CD8-positive, alpha-beta memory T cell (primary cell): ENCODE measurements at regions not wholly inside any gene's neighbourhood (a gene's known extent, or its start where the extent isn't known, plus 50 kb on each side); places are given as distances from the start of the nearest gene placed in this dataset.

Experiments
- CTCF ChIA-PET: fragments of 350-600 bp; sonication (Branson Sonifier 250); formaldehyde crosslinking; loops from one replicate; lab custom pipeline; 2021; ENCODE audit warnings: antibody characterized with exemption; lab: Charles Lee
- POLR2A ChIA-PET: fragments of 350-600 bp; sonication (Branson Sonifier 250); formaldehyde crosslinking; loops from one replicate; lab custom pipeline; 2021; ENCODE audit warnings: antibody characterized with exemption; lab: Charles Lee
- DNase-seq, 5 donors: peaks; one replicate each; pipeline versions ENCODE4 v3.0.0 to v3.0.0-alpha.2; 2020 to 2022; ENCODE audit warnings: mixed read lengths in 1 of 5
- H3K27ac ChIP-seq: one replicate; pipeline ENCODE4 v1.7.0; 2013; ENCODE audit warnings: low read depth, mild to moderate bottlenecking, low read length, moderate library complexity
- H3K27me3 ChIP-seq: 2 replicates; pipeline ENCODE4 v1.7.0; 2013; ENCODE audit warnings: low read length, mild to moderate bottlenecking; ENCODE audit not compliant: insufficient read depth, poor library complexity, severe bottlenecking
- H3K36me3 ChIP-seq: 2 replicates; pipeline ENCODE4 v1.7.0; 2013; ENCODE audit warnings: mild to moderate bottlenecking, low read length, moderate library complexity; ENCODE audit not compliant: insufficient read depth
- H3K4me1 ChIP-seq: 2 replicates; pipeline ENCODE4 v1.7.0; 2013; ENCODE audit warnings: mild to moderate bottlenecking, low read length, moderate library complexity; ENCODE audit not compliant: insufficient read depth
- H3K4me3 ChIP-seq: 2 replicates; pipeline ENCODE4 v1.7.0; 2013; ENCODE audit warnings: mild to moderate bottlenecking, low read length
- H3K9me3 ChIP-seq: 2 replicates; pipeline ENCODE4 v1.7.0; 2013; ENCODE audit warnings: mild to moderate bottlenecking, low read length
- H3K27ac Mint-ChIP-seq, 8 donors: one replicate each; pipeline ENCODE4 v1.8.0; 2020 to 2021; ENCODE audit warnings: mixed read lengths in 8 of 8, mild to moderate bottlenecking in 6 of 8, inconsistent platforms in 3 of 8, moderate library complexity in 3 of 8
- H3K27me3 Mint-ChIP-seq, 2 donors: one replicate each; pipeline ENCODE4 v1.8.0; 2020 to 2021; ENCODE audit warnings: mixed read lengths in 2 of 2, mild to moderate bottlenecking in 1 of 2, moderate library complexity in 1 of 2
- H3K36me3 Mint-ChIP-seq, 3 donors: one replicate each; pipeline ENCODE4 v1.8.0; 2020 to 2021; ENCODE audit warnings: mixed read lengths in 3 of 3, inconsistent platforms in 1 of 3, mild to moderate bottlenecking in 1 of 3
- H3K4me1 Mint-ChIP-seq, 3 donors: one replicate each; pipeline ENCODE4 v1.8.0; 2020 to 2021; ENCODE audit warnings: mixed read lengths in 3 of 3, inconsistent platforms in 1 of 3, mild to moderate bottlenecking in 1 of 3
- H3K4me3 Mint-ChIP-seq, 7 donors: one replicate each; pipeline ENCODE4 v1.8.0; 2020 to 2021; ENCODE audit warnings: mixed read lengths in 7 of 7, mild to moderate bottlenecking in 6 of 7, moderate library complexity in 4 of 7, inconsistent platforms in 2 of 7
- H3K9me3 Mint-ChIP-seq, 5 donors: one replicate each; pipeline ENCODE4 v1.8.0; 2020 to 2022; ENCODE audit warnings: mixed read lengths in 5 of 5, mild to moderate bottlenecking in 3 of 5, moderate library complexity in 2 of 5, inconsistent platforms in 1 of 5

GRCh38 chr14:62168564-62169155 is 406.4 kb downstream of the SNAPC1 start:
- POLR2A ChIA-PET = no interaction called here
- no peak overlapping the region for H3K4me3 Mint-ChIP-seq
- no peak overlapping the region for H3K27ac Mint-ChIP-seq
- no peak overlapping the region for H3K4me3 ChIP-seq
- no peaks in the 10 kb centered on the region for H3K36me3 Mint-ChIP-seq
- H3K9me3 ChIP-seq = no peaks in the 10 kb centered on the region
- peaks cover 7 to 37% of the 10 kb centered on the region in 2 donors for H3K27me3 Mint-ChIP-seq
- H3K36me3 ChIP-seq = no peaks in the 10 kb centered on the region
- DNase-seq = no peak
- H3K9me3 Mint-ChIP-seq = no peaks in the 10 kb centered on the region
- H3K4me1 Mint-ChIP-seq = no peaks in the 10 kb centered on the region
- no peaks in the 10 kb centered on the region for H3K27me3 ChIP-seq
- no peak overlapping the region for H3K27ac ChIP-seq
- CTCF ChIA-PET = no interaction called here
- H3K4me1 ChIP-seq = no peaks in the 10 kb centered on the region

GRCh38 chr14:62179367-62180018 is 417.3 kb downstream of the SNAPC1 start:
- CTCF ChIA-PET = no interaction called here
- peak in 1 of 5 donors; percentile 0 for DNase-seq

GRCh38 chr14:62181591-62181990 is 419.4 kb downstream of the SNAPC1 start:
- CTCF ChIA-PET = no interaction called here
- Mint-ChIP-seq H3K4me1 (peaks cover 0 to 3% (median 0%) of the 10 kb centered on the region in 3 donors), H3K27me3 (peaks cover 2 to 21% of the 10 kb centered on the region in 2 donors), H3K36me3 (no peaks in the 10 kb centered on the region), H3K4me3 (no peak overlapping the region), H3K9me3 (peaks cover 0 to 2% (median 0%) of the 10 kb centered on the region in 5 donors), H3K27ac (no peak overlapping the region)
- Histone ChIP-seq H3K4me3 (no peak overlapping the region), H3K9me3 (no peaks in the 10 kb centered on the region), H3K27me3 (no peaks in the 10 kb centered on the region), H3K4me1 (no peaks in the 10 kb centered on the region), H3K27ac (no peak overlapping the region), H3K36me3 (no peaks in the 10 kb centered on the region)
- no peak for DNase-seq
- POLR2A ChIA-PET = no interaction called here

More at GRCh38 chr14:62179367-62180018, 417.3 kb downstream of the SNAPC1 start:
- Histone ChIP-seq H3K4me3 (no peak overlapping the region), H3K9me3 (no peaks in the 10 kb centered on the region), H3K36me3 (no peaks in the 10 kb centered on the region), H3K27me3 (no peaks in the 10 kb centered on the region), H3K27ac (no peak overlapping the region), H3K4me1 (no peaks in the 10 kb centered on the region)
- Mint-ChIP-seq H3K9me3 (peaks cover 0 to 5% (median 2%) of the 10 kb centered on the region in 5 donors), H3K4me3 (no peak overlapping the region), H3K27me3 (peaks cover 2 to 24% of the 10 kb centered on the region in 2 donors), H3K27ac (no peak overlapping the region), H3K4me1 (peaks cover 0 to 3% (median 0%) of the 10 kb centered on the region in 3 donors), H3K36me3 (no peaks in the 10 kb centered on the region)
- POLR2A ChIA-PET = no interaction called here

GRCh38 chr14:62185078-62185477 is 422.9 kb downstream of the SNAPC1 start:
- Mint-ChIP-seq H3K27ac (no peak overlapping the region), H3K4me3 (no peak overlapping the region), H3K27me3 (peaks cover 0 to 26% of the 10 kb centered on the region in 2 donors), H3K9me3 (no peaks in the 10 kb centered on the region), H3K4me1 (no peaks in the 10 kb centered on the region), H3K36me3 (no peaks in the 10 kb centered on the region)
- Histone ChIP-seq H3K9me3 (no peaks in the 10 kb centered on the region), H3K4me1 (no peaks in the 10 kb centered on the region), H3K27me3 (no peaks in the 10 kb centered on the region), H3K27ac (no peak overlapping the region), H3K36me3 (no peaks in the 10 kb centered on the region), H3K4me3 (no peak overlapping the region)
- POLR2A ChIA-PET = no interaction called here
- CTCF ChIA-PET = no interaction called here
- no peak for DNase-seq

GRCh38 chr14:62187265-62187664 is 425.0 kb downstream of the SNAPC1 start:
- Histone ChIP-seq H3K9me3 (no peaks in the 10 kb centered on the region), H3K4me1 (no peaks in the 10 kb centered on the region), H3K4me3 (no peak overlapping the region), H3K27ac (no peak overlapping the region), H3K36me3 (no peaks in the 10 kb centered on the region), H3K27me3 (no peaks in the 10 kb centered on the region)
- no peaks in the 10 kb centered on the region for H3K9me3 Mint-ChIP-seq
- POLR2A ChIA-PET = no interaction called here
- H3K27ac Mint-ChIP-seq = no peak overlapping the region
- DNase-seq = no peak
- H3K27me3 Mint-ChIP-seq = peaks cover 3 to 37% of the 10 kb centered on the region in 2 donors
- CTCF ChIA-PET = no interaction called here
- H3K4me3 Mint-ChIP-seq = no peak overlapping the region
- H3K4me1 Mint-ChIP-seq = no peaks in the 10 kb centered on the region
- no peaks in the 10 kb centered on the region for H3K36me3 Mint-ChIP-seq

GRCh38 chr14:62189698-62190097 is 427.5 kb downstream of the SNAPC1 start:
- no peak for DNase-seq
- Histone ChIP-seq H3K4me1 (no peaks in the 10 kb centered on the region), H3K36me3 (no peaks in the 10 kb centered on the region), H3K4me3 (no peak overlapping the region), H3K9me3 (no peaks in the 10 kb centered on the region), H3K27ac (no peak overlapping the region), H3K27me3 (no peaks in the 10 kb centered on the region)
- Mint-ChIP-seq H3K4me1 (no peaks in the 10 kb centered on the region), H3K4me3 (no peak overlapping the region), H3K9me3 (peaks cover 0 to 7% (median 3%) of the 10 kb centered on the region in 5 donors), H3K36me3 (no peaks in the 10 kb centered on the region), H3K27me3 (peaks cover 3 to 39% of the 10 kb centered on the region in 2 donors), H3K27ac (no peak overlapping the region)
- ChIA-PET CTCF (no interaction called here), POLR2A (no interaction called here)

GRCh38 chr14:62206456-62206855 is 444.2 kb downstream of the SNAPC1 start:
- DNase-seq = no peak
- no peak overlapping the region for H3K27ac Mint-ChIP-seq
- no peak overlapping the region for H3K27ac ChIP-seq
- peaks cover 0 to 16% (median 11%) of the 10 kb centered on the region in 5 donors for H3K9me3 Mint-ChIP-seq
- no peak overlapping the region for H3K4me3 ChIP-seq
- no peaks in the 10 kb centered on the region for H3K4me1 Mint-ChIP-seq
- ChIA-PET CTCF (no interaction called here), POLR2A (no interaction called here)
- no peaks in the 10 kb centered on the region for H3K9me3 ChIP-seq
- no peak overlapping the region for H3K4me3 Mint-ChIP-seq
- no peaks in the 10 kb centered on the region for H3K36me3 ChIP-seq
- H3K27me3 Mint-ChIP-seq = peaks cover 3 to 25% of the 10 kb centered on the region in 2 donors
- no peaks in the 10 kb centered on the region for H3K27me3 ChIP-seq
- no peaks in the 10 kb centered on the region for H3K4me1 ChIP-seq
- peaks cover 0 to 2% (median 0%) of the 10 kb centered on the region in 3 donors for H3K36me3 Mint-ChIP-seq

- H3K4me3 Mint-ChIP-seq = no peak overlapping the region
- DNase-seq = no peak
- H3K4me1 Mint-ChIP-seq = no peaks in the 10 kb centered on the region
- Histone ChIP-seq H3K27me3 (no peaks in the 10 kb centered on the region), H3K9me3 (no peaks in the 10 kb centered on the region), H3K27ac (no peak overlapping the region), H3K36me3 (no peaks in the 10 kb centered on the region), H3K4me3 (no peak overlapping the region), H3K4me1 (no peaks in the 10 kb centered on the region)
- H3K27ac Mint-ChIP-seq = no peak overlapping the region
- H3K36me3 Mint-ChIP-seq = peaks cover 0 to 2% (median 0%) of the 10 kb centered on the region in 3 donors
- CTCF ChIA-PET = no interaction called here
- peaks cover 1 to 25% of the 10 kb centered on the region in 2 donors for H3K27me3 Mint-ChIP-seq
- POLR2A ChIA-PET = no interaction called here
- H3K9me3 Mint-ChIP-seq = peaks cover 0 to 13% (median 11%) of the 10 kb centered on the region in 5 donors
These were observed 447.2 kb downstream of the SNAPC1 start for GRCh38 chr14:62209287-62209899.
